SH-SY5Y (cell line): ENCODE measurements at regions not wholly inside any gene's neighbourhood (a gene's known extent, or its start where the extent isn't known, plus 50 kb on each side); places are given as distances from the start of the nearest gene placed in this dataset.

Source experiments
- GATA2 ChIP-seq: IDR thresholded peaks from 2 replicates; pipeline ENCODE4 v1.6.1; 2011; ENCODE audit warnings: mild to moderate bottlenecking, low read depth, low read length
- GATA3 ChIP-seq: IDR thresholded peaks from 2 replicates; pipeline ENCODE4 v1.6.1; 2011; ENCODE audit warnings: low read depth, mild to moderate bottlenecking, low read length, moderate library complexity

- TF ChIP-seq GATA2 (peak; percentile 77), GATA3 (no peak)
Measured at GRCh38 chr11:112882494-112883381, 78.5 kb upstream of the NCAM1 start.

GRCh38 chr11:112884012-112884767 lies 77.0 kb upstream of the NCAM1 start:
- TF ChIP-seq GATA2 (no peak), GATA3 (no peak)

GRCh38 chr11:112885744-112886433 lies 75.3 kb upstream of the NCAM1 start:
- TF ChIP-seq GATA2 (no peak), GATA3 (no peak)

DNA sequence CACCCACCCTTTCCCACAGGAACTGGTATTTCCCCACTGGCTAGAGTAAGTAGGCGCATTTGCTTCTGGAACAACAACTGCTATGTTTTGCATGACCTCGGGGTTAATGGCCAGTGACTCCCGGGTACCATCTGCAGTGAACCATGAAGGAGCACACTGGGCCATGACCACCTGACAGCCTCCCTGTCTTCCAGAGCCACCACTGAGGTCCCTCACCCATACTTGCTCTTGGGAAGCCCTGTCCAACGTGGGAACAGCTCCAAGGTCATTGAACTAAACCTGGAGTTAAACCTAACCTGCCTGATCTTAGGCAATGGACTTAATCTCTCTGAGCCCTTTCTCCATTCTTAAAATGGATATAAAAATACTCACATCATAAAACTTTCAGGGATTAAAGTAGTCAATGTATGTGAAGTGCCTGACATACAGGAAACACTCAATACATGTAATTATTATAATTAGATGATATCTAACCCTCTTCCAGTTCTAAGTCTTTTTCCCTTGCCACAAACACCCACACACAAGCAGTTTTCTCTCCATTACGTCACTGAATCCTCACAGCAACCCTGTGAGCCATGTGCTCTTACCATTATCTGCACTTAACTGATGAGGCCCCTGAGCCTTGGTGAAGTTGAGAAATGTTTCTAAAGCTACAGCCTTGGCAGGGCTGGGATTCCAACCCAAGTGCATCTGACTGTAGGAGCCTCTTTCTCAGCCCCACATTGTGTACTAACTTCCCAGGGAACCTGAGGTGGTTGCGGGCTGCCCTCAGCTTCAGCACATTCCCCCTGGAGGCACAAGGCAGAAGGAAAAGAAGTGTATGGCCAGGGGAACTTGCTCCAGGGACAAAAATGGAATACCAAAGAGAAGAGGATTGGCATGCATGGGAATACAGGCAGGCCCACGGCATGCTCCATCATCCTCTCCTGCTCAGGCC lies 74.5 kb upstream of the NCAM1 start:
- no peak for TF ChIP-seq GATA3
- no peak for TF ChIP-seq GATA2

DNA sequence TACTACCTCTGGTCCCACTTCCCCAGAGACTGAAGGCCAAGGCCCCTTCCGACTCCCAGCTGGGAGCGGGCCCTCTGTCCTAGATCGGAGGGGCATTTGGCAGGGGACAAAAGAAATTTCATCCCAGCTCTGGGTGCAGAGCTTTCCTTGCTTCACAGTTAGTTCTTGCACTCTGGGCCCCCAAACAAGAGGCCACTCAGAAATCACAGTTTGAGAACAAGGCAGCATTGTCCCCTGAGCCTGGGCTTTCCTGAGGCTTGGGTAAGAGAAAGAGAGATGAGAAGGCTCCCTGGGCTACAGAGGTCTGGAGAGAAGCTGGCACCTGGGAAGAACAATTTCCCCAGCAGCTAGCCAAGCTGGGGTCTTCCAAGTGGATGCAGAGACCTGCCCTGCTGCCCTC lies 71.8 kb upstream of the NCAM1 start:
- TF ChIP-seq GATA2, result no peak
- no peak for TF ChIP-seq GATA3

- no peak for TF ChIP-seq GATA3
- TF ChIP-seq GATA2, result no peak
Measured at GRCh38 chr11:112899235-112900006, 61.8 kb upstream of the NCAM1 start.

- TF ChIP-seq GATA3, result no peak
- TF ChIP-seq GATA2, result no peak
Measured at GRCh38 chr11:112901924-112902323, 59.3 kb upstream of the NCAM1 start.

GRCh38 chr11:112902361-112903011 lies 58.7 kb upstream of the NCAM1 start:
- TF ChIP-seq GATA3 (no peak), GATA2 (no peak)

GRCh38 chr11:112903340-112903739 lies 57.9 kb upstream of the NCAM1 start:
- no peak for TF ChIP-seq GATA3
- no peak for TF ChIP-seq GATA2

GRCh38 chr11:112911124-112911523 lies 50.1 kb upstream of the NCAM1 start:
- TF ChIP-seq GATA2 (no peak), GATA3 (no peak)
